Ovary (tissue), 7 donors: ENCODE measurements at regions not wholly inside any gene's neighbourhood (a gene's known extent, or its start where the extent isn't known, plus 50 kb on each side); places are given as distances from the start of the nearest gene placed in this dataset.

Source experiments
- DNase-seq, 5 donors: peaks; one replicate each; pipeline ENCODE4 v3.0.0-alpha.2; 2019 to 2020
- H3K27ac ChIP-seq, 2 donors: fragments of 200-600 bp; one replicate each; pipeline versions ENCODE4 v1.5.1 to v1.8.0; 2019 to 2022
- H3K27me3 ChIP-seq: fragments of 200-600 bp; one replicate; pipeline ENCODE4 v1.8.0; 2022
- H3K36me3 ChIP-seq: fragments of 200-600 bp; sonication (generic); one replicate; pipeline ENCODE4 v1.5.1; 2019
- H3K4me1 ChIP-seq: one replicate; pipeline ENCODE4 v1.8.1; 2013; ENCODE audit warnings: mild to moderate bottlenecking, moderate library complexity; ENCODE audit not compliant: insufficient read depth
- H3K4me3 ChIP-seq: fragments of 200-600 bp; sonication (generic); one replicate; pipeline ENCODE4 v1.5.1; 2017
- H3K9me3 ChIP-seq, 2 donors: fragments of 200-600 bp in 1 of 2; sonication (generic) in 1 of 2; one replicate each; pipeline versions ENCODE4 v1.5.1 to v1.8.1; 2013 to 2019; ENCODE audit warnings: mild to moderate bottlenecking in 1 of 2, moderate library complexity in 1 of 2
- CTCF ChIP-seq, 3 donors: fragments of 450-650 bp in 2 of 3; fragments of 200-600 bp in 1 of 3; IDR thresholded peaks; one replicate each; pipeline versions ENCODE4 v1.5.1 to v1.8.0; 2016 to 2022; ENCODE audit warnings: antibody characterized with exemption in 3 of 3, mild to moderate bottlenecking in 1 of 3
- EP300 ChIP-seq: sonication (generic); formaldehyde crosslinking; IDR thresholded peaks from one replicate; pipeline ENCODE4 v1.6.1; 2017; ENCODE audit warnings: antibody characterized with exemption
- POLR2A ChIP-seq: fragments of 450-650 bp; IDR thresholded peaks from one replicate; pipeline ENCODE4 v1.6.1; 2017; ENCODE audit warnings: antibody characterized with exemption, mild to moderate bottlenecking, moderate library complexity
- WGBS, 3 donors: extraction: QIAGEN DNeasy Blood & Tissue Kit in 1 of 3; methylation state at CpG; one replicate each; pipeline versions ENCODE4 v1.1.5 to v1.1.7; 2013 to 2017; 5-methylcytosine and 5-hydroxymethylcytosine counted together
- intact Hi-C, 4 donors: fragments of 100-400 bp; cut with DNase I; formaldehyde crosslinking; loops; one replicate each; pipeline versions ENCODE4 v1.11.0 to v1.15.1; 2022 to 2023
- donor health status: DM: no; HTN: no; CAD: no; lungs with moderate emphysema.
- donor health status: DM: no; HTN: no; CAD: no.
- donor health status: Bipolar disorder and iron deficiency.
- donor health status: DM: no; HTN: no; CAD: no.
- donor health status: DM: yes; HTN: yes; CAD: no.

GRCh38 chr16:79903471-79903870 lies 302.9 kb upstream of the MAF start:
- no peak overlapping the region for H3K27ac ChIP-seq
- intact Hi-C loops, result no loop called here
- DNase-seq, result no peak
- WGBS, 3 donors, result 15 to 56% (median 39%) methylated on average over 1 of the region's 1 CpG
- no peak for TF ChIP-seq CTCF (IDR thresholded peaks at IDR 0.05)
- no peak for TF ChIP-seq EP300
- TF ChIP-seq POLR2A, result no peak
- H3K4me1 ChIP-seq, result peaks cover 8% of the 10 kb centered on the region
- H3K27me3 ChIP-seq, result no peaks in the 10 kb centered on the region
- H3K36me3 ChIP-seq, result no peaks in the 10 kb centered on the region
- H3K9me3 ChIP-seq, result no peaks in the 10 kb centered on the region
- H3K4me3 ChIP-seq, result no peak overlapping the region

GRCh38 chr16:79902351-79902750 lies 301.8 kb upstream of the MAF start:
- Histone ChIP-seq H3K36me3 (no peaks in the 10 kb centered on the region), H3K9me3 (no peaks in the 10 kb centered on the region), H3K4me1 (peaks cover 9% of the 10 kb centered on the region), H3K4me3 (no peak overlapping the region), H3K27me3 (no peaks in the 10 kb centered on the region), H3K27ac (no peak overlapping the region)
- DNase-seq, result peak in 1 of 5 donors; percentile 18
- intact Hi-C loops, result no loop called here
- TF ChIP-seq POLR2A (no peak), CTCF (IDR thresholded peaks at IDR 0.05) (no peak), EP300 (no peak)
- WGBS, 3 donors, result 6 to 37% (median 16%) methylated on average over 4 of the region's 4 CpGs

- no peak for DNase-seq
- intact Hi-C loops, result no loop called here
- WGBS, 3 donors, result 90 to 96% (median 94%) methylated on average over 4 of the region's 4 CpGs
- H3K36me3 ChIP-seq, result no peaks in the 10 kb centered on the region
- no peaks in the 10 kb centered on the region for H3K9me3 ChIP-seq
- peaks cover 9% of the 10 kb centered on the region for H3K4me1 ChIP-seq
- no peak overlapping the region for H3K27ac ChIP-seq
- H3K27me3 ChIP-seq, result no peaks in the 10 kb centered on the region
- H3K4me3 ChIP-seq, result no peak overlapping the region
- no peak for TF ChIP-seq CTCF (IDR thresholded peaks at IDR 0.05)
- TF ChIP-seq EP300, result no peak
- no peak for TF ChIP-seq POLR2A
Measured at GRCh38 chr16:79901522-79901921, 301.0 kb upstream of the MAF start.

- H3K4me1 ChIP-seq, result peaks cover 9% of the 10 kb centered on the region
- H3K27me3 ChIP-seq, result no peaks in the 10 kb centered on the region
- intact Hi-C loops, result no loop called here
- DNase-seq, result no peak
- no peaks in the 10 kb centered on the region for H3K36me3 ChIP-seq
- H3K9me3 ChIP-seq, result no peaks in the 10 kb centered on the region
- no peak for TF ChIP-seq CTCF (IDR thresholded peaks at IDR 0.05)
- no peak for TF ChIP-seq EP300
- no peak for TF ChIP-seq POLR2A
- H3K4me3 ChIP-seq, result no peak overlapping the region
- H3K27ac ChIP-seq, result no peak overlapping the region
Measured at GRCh38 chr16:79899716-79900115, 299.2 kb upstream of the MAF start.

GRCh38 chr16:79899316-79899715 lies 298.8 kb upstream of the MAF start:
- intact Hi-C loops, result no loop called here
- no peak for TF ChIP-seq POLR2A
- no peak for TF ChIP-seq EP300
- no peak for TF ChIP-seq CTCF (IDR thresholded peaks at IDR 0.05)
- Histone ChIP-seq H3K36me3 (no peaks in the 10 kb centered on the region), H3K4me1 (peaks cover 9% of the 10 kb centered on the region), H3K4me3 (no peak overlapping the region), H3K9me3 (no peaks in the 10 kb centered on the region), H3K27me3 (no peaks in the 10 kb centered on the region), H3K27ac (no peak overlapping the region)
- no peak for DNase-seq
- 93 to 95% (median 94%) methylated on average over 3 of the region's 3 CpGs for WGBS, 3 donors
